IMR-90 (cell line): ENCODE measurements at regions not wholly inside any gene's neighbourhood (a gene's known extent, or its start where the extent isn't known, plus 50 kb on each side); places are given as distances from the start of the nearest gene placed in this dataset.

ENCODE experiments used
- ATAC-seq: fragments of 200-7000 bp; cut with Tn5 transposase; 2 replicates; pipeline ENCODE4 v1.9.1; 2020; ENCODE audit warnings: low read depth, mild to moderate bottlenecking, moderate library complexity
- BruUV-seq: library from RNA; stranded (reverse); fragments of 400-500 nt; replicated peaks from 2 replicates; lab custom pipeline; 2021; lab: Mats Ljungman, UMichigan
- CTCF ChIA-PET: fragments of 300-600 bp; formaldehyde crosslinking; extraction: SDS; loops from one replicate; lab custom pipeline; 2021; ENCODE audit warnings: antibody characterized with exemption; lab: Yijun Ruan, JAX
- POLR2A ChIA-PET: fragments of 300-600 bp; sonication (Branson Sonifier 250); formaldehyde crosslinking; loops from one replicate; lab custom pipeline; 2022; ENCODE audit warnings: antibody characterized with exemption; ENCODE audit not compliant: unreplicated experiment; lab: Charles Lee
- DNase-seq: peaks from one replicate; pipeline ENCODE4 v3.0.0; 2013
- H2AFZ ChIP-seq: replicated peaks from 2 replicates; pipeline ENCODE3; 2013; ENCODE audit warnings: low read length, mild to moderate bottlenecking; ENCODE audit not compliant: poor library complexity
- H2AK5ac ChIP-seq: 2 replicates; pipeline ENCODE4 v1.6.1; 2013; ENCODE audit warnings: low read depth, low read length, inconsistent platforms
- H2AK9ac ChIP-seq: replicated peaks from 2 replicates; pipeline ENCODE3; 2013; ENCODE audit warnings: mild to moderate bottlenecking, low read depth, low read length, moderate library complexity; ENCODE audit not compliant: poor library complexity
- H2BK120ac ChIP-seq: 2 replicates; pipeline ENCODE4 v1.6.1; 2013; ENCODE audit warnings: low read depth, low read length, inconsistent platforms
- H2BK15ac ChIP-seq: 3 replicates; pipeline ENCODE4 v1.6.1; 2013; ENCODE audit warnings: low read depth, low read length, inconsistent platforms
- H2BK20ac ChIP-seq: 2 replicates; pipeline ENCODE4 v1.6.1; 2013; ENCODE audit warnings: low read depth, mild to moderate bottlenecking, inconsistent platforms, low read length, moderate library complexity
- H2BK5ac ChIP-seq: 2 replicates; pipeline ENCODE4 v1.6.1; 2013; ENCODE audit warnings: mild to moderate bottlenecking, low read depth, low read length, inconsistent platforms; ENCODE audit not compliant: poor library complexity, severe bottlenecking
- H3K14ac ChIP-seq: replicated peaks from 2 replicates; pipeline ENCODE4 v1.6.1; 2013; ENCODE audit warnings: low read depth, low read length, inconsistent platforms
- H3K18ac ChIP-seq: 2 replicates; pipeline ENCODE4 v1.6.1; 2013; ENCODE audit warnings: low read depth, low read length, control low read depth
- H3K23ac ChIP-seq: 2 replicates; pipeline ENCODE4 v1.6.1; 2013; ENCODE audit warnings: low read depth, low read length, inconsistent platforms
- H3K27ac ChIP-seq: 2 replicates; pipeline ENCODE4 v1.5.1; 2013; ENCODE audit warnings: mild to moderate bottlenecking, control low read depth, low read length; ENCODE audit not compliant: insufficient read depth
- H3K27me3 ChIP-seq: 2 replicates; pipeline ENCODE4 v1.6.1; 2013; ENCODE audit warnings: low read length; ENCODE audit not compliant: control insufficient read depth, insufficient read depth
- H3K36me3 ChIP-seq: 2 replicates; pipeline ENCODE4 v1.6.1; 2013; ENCODE audit warnings: low read length, mixed read lengths; ENCODE audit not compliant: control insufficient read depth, insufficient read depth
- H3K4ac ChIP-seq: 2 replicates; pipeline ENCODE4 v1.6.1; 2013; ENCODE audit warnings: low read depth, low read length, inconsistent platforms
- H3K4me1 ChIP-seq: 2 replicates; pipeline ENCODE4 v1.6.1; 2013; ENCODE audit warnings: low read length, mixed read lengths; ENCODE audit not compliant: control insufficient read depth, insufficient read depth
- H3K4me2 ChIP-seq: 2 replicates; pipeline ENCODE4 v1.6.1; 2013; ENCODE audit warnings: low read depth, mild to moderate bottlenecking, control low read depth, low read length, moderate library complexity
- H3K4me3 ChIP-seq: 2 replicates; pipeline ENCODE4 v1.5.1; 2013; ENCODE audit warnings: low read depth, mild to moderate bottlenecking, control low read depth, low read length, moderate library complexity; ENCODE audit not compliant: insufficient read depth
- H3K56ac ChIP-seq: 2 replicates; pipeline ENCODE4 v1.6.1; 2013; ENCODE audit warnings: low read length, inconsistent platforms; ENCODE audit not compliant: insufficient read depth; ENCODE audit errors: extremely low read depth
- H3K79me1 ChIP-seq, 2 experiments: 2 replicates each; pipeline ENCODE4 v1.6.1; 2013; ENCODE audit warnings: low read length in 2 of 2, inconsistent platforms in 1 of 2, low read depth in 1 of 2
- H3K9ac ChIP-seq: 2 replicates; pipeline ENCODE4 v1.6.1; 2013; ENCODE audit warnings: low read depth, low read length, control low read depth
- H3K9me1 ChIP-seq: 2 replicates; pipeline ENCODE4 v1.6.1; 2013; ENCODE audit warnings: low read length, inconsistent platforms; ENCODE audit not compliant: insufficient read depth
- H3K9me3 ChIP-seq: 2 replicates; pipeline ENCODE4 v1.6.1; 2013; ENCODE audit warnings: low read length; ENCODE audit not compliant: control insufficient read depth, insufficient read depth
- H4K20me1 ChIP-seq: 2 replicates; pipeline ENCODE4 v1.6.1; 2013; ENCODE audit warnings: low read length, inconsistent platforms; ENCODE audit not compliant: insufficient read depth
- H4K5ac ChIP-seq: 2 replicates; pipeline ENCODE4 v1.6.1; 2013; ENCODE audit warnings: mild to moderate bottlenecking, low read depth, low read length, control low read depth
- H4K8ac ChIP-seq, 2 experiments: 2 replicates each; pipeline ENCODE4 v1.6.1; 2013; ENCODE audit warnings: low read depth in 2 of 2, low read length in 2 of 2, control low read depth in 1 of 2, inconsistent platforms in 1 of 2
- H4K91ac ChIP-seq: 2 replicates; pipeline ENCODE4 v1.6.1; 2013; ENCODE audit warnings: low read depth, low read length, inconsistent platforms; ENCODE audit not compliant: insufficient read depth
- BHLHE40 ChIP-seq: fragments of 150-350 bp; IDR thresholded peaks from 2 replicates; pipeline ENCODE4 v1.6.1; 2016; ENCODE audit warnings: mild to moderate bottlenecking, low read depth, low read length
- CEBPB ChIP-seq: IDR thresholded peaks from 2 replicates; pipeline ENCODE4 v1.6.1; 2012; ENCODE audit warnings: low read depth, low read length, improper control_type of control experiment
- CHD1 ChIP-seq: IDR thresholded peaks from 2 replicates; pipeline ENCODE4 v1.6.1; 2012; ENCODE audit warnings: low read depth, low read length, improper control_type of control experiment
- CTCF ChIP-seq: conservative IDR thresholded peaks from 2 replicates; pipeline ENCODE4 v1.5.1; 2012; ENCODE audit warnings: mild to moderate bottlenecking, low read depth, low read length, improper control_type of control experiment
- FOS ChIP-seq: fragments of 150-350 bp; IDR thresholded peaks from 2 replicates; pipeline ENCODE4 v1.6.1; 2016; ENCODE audit warnings: low read depth, low read length
- MAFK ChIP-seq: IDR thresholded peaks from 2 replicates; pipeline ENCODE4 v1.6.1; 2012; ENCODE audit warnings: low read depth, low read length, improper control_type of control experiment
- MXI1 ChIP-seq: IDR thresholded peaks from 2 replicates; pipeline ENCODE4 v1.6.1; 2012; ENCODE audit warnings: low read depth, mild to moderate bottlenecking, low read length, moderate library complexity, borderline replicate concordance
- POLR2A ChIP-seq: IDR thresholded peaks from 2 replicates; pipeline ENCODE4 v1.6.1; 2012; ENCODE audit warnings: mild to moderate bottlenecking, low read depth, low read length
- RAD21 ChIP-seq: IDR thresholded peaks from 2 replicates; pipeline ENCODE4 v1.6.1; 2012; ENCODE audit warnings: low read length, improper control_type of control experiment
- RFX5 ChIP-seq: IDR thresholded peaks from 2 replicates; pipeline ENCODE4 v1.8.0; 2012; ENCODE audit warnings: low read depth, mild to moderate bottlenecking, low read length, moderate library complexity
- SMC3 ChIP-seq: fragments of 150-350 bp; IDR thresholded peaks from 2 replicates; pipeline ENCODE4 v1.6.1; 2016; ENCODE audit warnings: low read depth, mild to moderate bottlenecking, antibody characterized with exemption, low read length, moderate library complexity
- USF2 ChIP-seq: fragments of 150-350 bp; IDR thresholded peaks from 2 replicates; pipeline ENCODE4 v1.6.1; 2017; ENCODE audit warnings: mild to moderate bottlenecking, antibody characterized with exemption, low read length, low read depth
- dilution Hi-C: fragments of 300-500 bp; cut with HindIII; formaldehyde crosslinking; loops from one replicate; pipeline ENCODE4 v1.14.3; 2018; ENCODE audit warnings: low sequenced_read_pairs; ENCODE audit not compliant: unreplicated experiment
- in situ Hi-C: fragments of 300-500 bp; cut with MboI; formaldehyde crosslinking; loops from 3 replicates; pipeline ENCODE4 v1.14.3; 2019; ENCODE audit warnings: low sequenced_read_pairs, inconsistent platforms, mixed read lengths
- intact Hi-C: fragments of 100-400 bp; cut with micrococcal nuclease; formaldehyde crosslinking; loops from 2 replicates; pipeline ENCODE4 v1.10.0; 2022

GRCh38 chr4:124329134-124329533, 383.4 kb downstream of the ANKRD50 start:
- Histone ChIP-seq H3K27me3 (no peaks in the 10 kb centered on the region), H3K27ac (no peak overlapping the region), H4K8ac (no peak overlapping the region), H2BK15ac (no peak overlapping the region), H2AK5ac (no peak overlapping the region), H2BK120ac (no peak overlapping the region), H2AFZ (no peak overlapping the region), H3K14ac (no peak overlapping the region), H3K79me1 (no peaks in the 10 kb centered on the region), H3K4ac (no peak overlapping the region), H3K23ac (no peak overlapping the region), H3K4me3 (no peak overlapping the region), H4K5ac (no peak overlapping the region), H3K9me3 (no peaks in the 10 kb centered on the region), H3K56ac (no peak overlapping the region), H3K36me3 (no peaks in the 10 kb centered on the region), H2BK5ac (no peak overlapping the region), H2BK20ac (no peak overlapping the region), H2AK9ac (no peak overlapping the region), H3K9me1 (no peaks in the 10 kb centered on the region), H3K4me1 (no peaks in the 10 kb centered on the region), H4K91ac (no peak overlapping the region), H4K20me1 (no peaks in the 10 kb centered on the region), H3K18ac (no peak overlapping the region), H3K4me2 (no peak overlapping the region), H3K9ac (no peak overlapping the region)
- POLR2A ChIA-PET = no interaction called here
- no peak for ATAC-seq
- TF ChIP-seq BHLHE40 (no peak), POLR2A (no peak), MXI1 (no peak), USF2 (no peak), RFX5 (no peak), MAFK (no peak), CTCF (no peak), RAD21 (no peak), CHD1 (no peak), CEBPB (no peak), SMC3 (no peak), FOS (no peak)
- in situ Hi-C loops = loop anchor here (10.0 kb wide), 1 partner anchor 916 kb away; no protein-coding TSS in a partner anchor
- BruUV-seq = no TSS peak
- CTCF ChIA-PET = no interaction called here
- dilution Hi-C loops = no loop called here
- intact Hi-C loops = no loop called here
- no peak for DNase-seq
